Tibial nerve (tissue), 4 donors: ENCODE measurements at regions not wholly inside any gene's neighbourhood (a gene's known extent, or its start where the extent isn't known, plus 50 kb on each side); places are given as distances from the start of the nearest gene placed in this dataset.

Experiments
- DNase-seq, 2 donors: peaks; one replicate each; pipeline ENCODE4 v3.0.0-alpha.2; 2019; ENCODE audit warnings: low spot score in 2 of 2
- H3K27ac ChIP-seq, 4 donors: fragments of 200-600 bp; sonication (generic) in 3 of 4; one replicate each; pipeline ENCODE4 v1.5.1; 2017 to 2019; ENCODE audit warnings: mild to moderate bottlenecking in 1 of 4
- H3K27me3 ChIP-seq, 2 donors: fragments of 200-600 bp; sonication (generic) in 1 of 2; one replicate each; pipeline versions ENCODE4 v1.5.1 to v1.6.0; 2017 to 2019
- H3K36me3 ChIP-seq, 3 donors: fragments of 200-600 bp; sonication (generic); one replicate each; pipeline ENCODE4 v1.5.1; 2018 to 2019
- H3K4me1 ChIP-seq, 4 donors: fragments of 200-600 bp; sonication (generic) in 3 of 4; one replicate each; pipeline ENCODE4 v1.5.1; 2017 to 2019
- H3K4me3 ChIP-seq, 4 donors: fragments of 200-600 bp; sonication (generic) in 3 of 4; one replicate each; pipeline ENCODE4 v1.5.1; 2017 to 2019; ENCODE audit warnings: mild to moderate bottlenecking in 1 of 4, moderate library complexity in 1 of 4
- H3K9me3 ChIP-seq, 4 donors: fragments of 200-600 bp; sonication (generic) in 3 of 4; one replicate each; pipeline ENCODE4 v1.5.1; 2017 to 2019
- CTCF ChIP-seq, 5 experiments: fragments of 200-600 bp in 3 of 5; fragments of 450-650 bp in 2 of 5; sonication (generic) in 3 of 5; IDR thresholded peaks; one replicate each; pipeline ENCODE4 v1.5.1; 2016 to 2019; ENCODE audit warnings: antibody characterized with exemption in 5 of 5, mild to moderate bottlenecking in 3 of 5, moderate library complexity in 2 of 5
- EP300 ChIP-seq, 2 donors: sonication (generic); formaldehyde crosslinking; IDR thresholded peaks; one replicate each; pipeline ENCODE4 v1.6.1; 2017; ENCODE audit warnings: antibody characterized with exemption in 2 of 2, mild to moderate bottlenecking in 1 of 2
- POLR2A ChIP-seq, 2 donors: fragments of 450-650 bp; IDR thresholded peaks; one replicate each; pipeline ENCODE4 v1.6.1; 2017; ENCODE audit warnings: antibody characterized with exemption in 2 of 2, mild to moderate bottlenecking in 2 of 2, moderate library complexity in 2 of 2
- WGBS, 2 donors: methylation state at CpG; one replicate each; pipeline ENCODE4 v1.1.5; 2018; 5-methylcytosine and 5-hydroxymethylcytosine counted together

- Histone ChIP-seq H3K9me3 (no peaks in the 10 kb centered on the region), H3K27ac (no peak overlapping the region), H3K4me3 (no peak overlapping the region), H3K4me1 (no peaks in the 10 kb centered on the region), H3K36me3 (no peaks in the 10 kb centered on the region), H3K27me3 (no peaks in the 10 kb centered on the region)
- no peak for TF ChIP-seq CTCF (IDR thresholded peaks at IDR 0.05)
- TF ChIP-seq EP300 (IDR thresholded peaks at IDR 0.05) = no peak
- WGBS, 2 donors = 78 to 87% methylated on average over 4 of the region's 4 CpGs
- no peak for DNase-seq
Measured at GRCh38 chr1:62926681-62927252, 142.8 kb downstream of the ATG4C start.

- Histone ChIP-seq H3K9me3 (no peaks in the 10 kb centered on the region), H3K27ac (no peak overlapping the region), H3K4me1 (no peaks in the 10 kb centered on the region), H3K27me3 (no peaks in the 10 kb centered on the region), H3K36me3 (no peaks in the 10 kb centered on the region), H3K4me3 (no peak overlapping the region)
- DNase-seq = no peak
- TF ChIP-seq POLR2A (IDR thresholded peaks at IDR 0.05) = no peak
- no peak for TF ChIP-seq EP300 (IDR thresholded peaks at IDR 0.05)
- TF ChIP-seq CTCF (IDR thresholded peaks at IDR 0.05) = no peak
- WGBS, 2 donors = 85 to 88% methylated on average over 4 of the region's 4 CpGs
Measured at GRCh38 chr1:62928885-62929284, 145.0 kb downstream of the ATG4C start.

- H3K4me3 ChIP-seq = no peak overlapping the region
- H3K9me3 ChIP-seq = no peaks in the 10 kb centered on the region
- H3K27me3 ChIP-seq = no peaks in the 10 kb centered on the region
- DNase-seq = no peak
- no peaks in the 10 kb centered on the region for H3K36me3 ChIP-seq
- H3K4me1 ChIP-seq = peaks cover 0 to 11% (median 0%) of the 10 kb centered on the region in 4 donors
- TF ChIP-seq POLR2A (IDR thresholded peaks at IDR 0.05) (no peak), CTCF (IDR thresholded peaks at IDR 0.05) (no peak), EP300 (IDR thresholded peaks at IDR 0.05) (no peak)
- peak overlapping the region in 2 of 4 donors; percentile 72 to 82 for H3K27ac ChIP-seq
- WGBS, 2 donors = 60 to 62% methylated on average over 6 of the region's 6 CpGs
Measured at GRCh38 chr1:62937634-62938296, 153.8 kb downstream of the ATG4C start.

GRCh38 chr1:62941780-62942179 lies 157.8 kb downstream of the ATG4C start:
- 41 to 52% methylated on average over 2 of the region's 2 CpGs for WGBS, 2 donors
- Histone ChIP-seq H3K36me3 (no peaks in the 10 kb centered on the region), H3K4me3 (no peak overlapping the region), H3K27ac (peak overlapping the region in 1 of 4 donors; percentile 65), H3K9me3 (no peaks in the 10 kb centered on the region), H3K4me1 (peaks cover 0 to 11% (median 0%) of the 10 kb centered on the region in 4 donors), H3K27me3 (no peaks in the 10 kb centered on the region)
- DNase-seq = no peak
- TF ChIP-seq CTCF (IDR thresholded peaks at IDR 0.05) (no peak), POLR2A (IDR thresholded peaks at IDR 0.05) (no peak), EP300 (IDR thresholded peaks at IDR 0.05) (no peak)

GRCh38 chr1:62946511-62946910 lies 162.6 kb downstream of the ATG4C start:
- no peak for DNase-seq
- H3K4me3 ChIP-seq = no peak overlapping the region
- 83% methylated on average over 5 of the region's 5 CpGs for WGBS, 2 donors
- H3K36me3 ChIP-seq = no peaks in the 10 kb centered on the region
- no peaks in the 10 kb centered on the region for H3K27me3 ChIP-seq
- H3K9me3 ChIP-seq = no peaks in the 10 kb centered on the region
- H3K27ac ChIP-seq = no peak overlapping the region
- TF ChIP-seq EP300 (IDR thresholded peaks at IDR 0.05) (no peak), POLR2A (IDR thresholded peaks at IDR 0.05) (no peak), CTCF (IDR thresholded peaks at IDR 0.05) (no peak)
- H3K4me1 ChIP-seq = no peaks in the 10 kb centered on the region
